ENCODE measurements at regions not wholly inside any gene's neighbourhood (a gene's known extent, or its start where the extent isn't known, plus 50 kb on each side); places are given as distances from the start of the nearest gene placed in this dataset.

DNA sequence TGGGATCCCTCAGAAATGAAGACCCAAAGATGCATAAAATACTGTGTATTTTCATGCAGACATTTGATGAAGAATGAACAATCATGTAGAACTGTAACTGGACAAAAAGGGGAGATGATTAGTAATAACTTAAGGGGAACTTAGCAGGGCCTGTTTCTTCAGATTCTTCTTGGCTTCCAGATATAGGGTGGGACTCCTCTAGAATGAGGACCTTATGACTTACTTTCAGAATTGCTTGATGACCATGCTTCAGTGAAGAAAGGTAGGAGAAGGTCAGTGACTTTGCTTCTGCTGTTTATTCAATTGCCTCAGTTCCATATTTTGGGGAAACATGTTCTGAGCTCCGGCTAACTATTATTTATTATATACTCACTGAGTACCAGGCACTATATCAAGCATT is 580.8 kb downstream of the CENPC start:
- TF ChIP-seq, protein P1, sequence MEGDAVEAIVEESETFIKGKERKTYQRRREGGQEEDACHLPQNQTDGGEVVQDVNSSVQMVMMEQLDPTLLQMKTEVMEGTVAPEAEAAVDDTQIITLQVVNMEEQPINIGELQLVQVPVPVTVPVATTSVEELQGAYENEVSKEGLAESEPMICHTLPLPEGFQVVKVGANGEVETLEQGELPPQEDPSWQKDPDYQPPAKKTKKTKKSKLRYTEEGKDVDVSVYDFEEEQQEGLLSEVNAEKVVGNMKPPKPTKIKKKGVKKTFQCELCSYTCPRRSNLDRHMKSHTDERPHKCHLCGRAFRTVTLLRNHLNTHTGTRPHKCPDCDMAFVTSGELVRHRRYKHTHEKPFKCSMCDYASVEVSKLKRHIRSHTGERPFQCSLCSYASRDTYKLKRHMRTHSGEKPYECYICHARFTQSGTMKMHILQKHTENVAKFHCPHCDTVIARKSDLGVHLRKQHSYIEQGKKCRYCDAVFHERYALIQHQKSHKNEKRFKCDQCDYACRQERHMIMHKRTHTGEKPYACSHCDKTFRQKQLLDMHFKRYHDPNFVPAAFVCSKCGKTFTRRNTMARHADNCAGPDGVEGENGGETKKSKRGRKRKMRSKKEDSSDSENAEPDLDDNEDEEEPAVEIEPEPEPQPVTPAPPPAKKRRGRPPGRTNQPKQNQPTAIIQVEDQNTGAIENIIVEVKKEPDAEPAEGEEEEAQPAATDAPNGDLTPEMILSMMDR (IDR thresholded peaks at IDR 0.05; ENCODE audit: low read length): no peak
- no peak for TF ChIP-seq EZH2phosphoT487 (IDR thresholded peaks at IDR 0.05; ENCODE audit: low read length)

Measured in MM.1S (cell line).